Fibroblast of lung (primary cell): ENCODE measurements at regions not wholly inside any gene's neighbourhood (a gene's known extent, or its start where the extent isn't known, plus 50 kb on each side); places are given as distances from the start of the nearest gene placed in this dataset.
A peak's percentile ranks its signal among the peaks of the same experiment; 100 is the strongest.

Experiments
- DNase-seq, 2 donors: peaks; one replicate each; pipeline versions ENCODE4 v3.0.0 to v3.0.0-alpha.2; 2010; ENCODE audit warnings: low read depth in 2 of 2
- H2AFZ ChIP-seq: 2 replicates; pipeline ENCODE4 v1.5.1; 2012; ENCODE audit warnings: low read length, control low read depth, inconsistent platforms
- H3K27ac ChIP-seq: 2 replicates; pipeline ENCODE4 v1.5.1; 2011; ENCODE audit warnings: low read length, control low read depth; ENCODE audit not compliant: insufficient read depth
- H3K27me3 ChIP-seq: 2 replicates; pipeline ENCODE4 v1.5.1; 2011; ENCODE audit warnings: mild to moderate bottlenecking, low read length; ENCODE audit not compliant: control insufficient read depth, insufficient read depth
- H3K36me3 ChIP-seq: 2 replicates; pipeline ENCODE4 v1.5.1; 2011; ENCODE audit warnings: low read length; ENCODE audit not compliant: control insufficient read depth, insufficient read depth
- H3K4me1 ChIP-seq: 2 replicates; pipeline ENCODE4 v1.5.1; 2011; ENCODE audit warnings: low read length; ENCODE audit not compliant: control insufficient read depth, insufficient read depth; ENCODE audit errors: extremely low read depth
- H3K4me2 ChIP-seq: 2 replicates; pipeline ENCODE4 v1.5.1; 2011; ENCODE audit warnings: low read length, control low read depth; ENCODE audit not compliant: insufficient read depth; ENCODE audit errors: extremely low read depth
- H3K4me3 ChIP-seq, 4 experiments: fragments of 200-600 bp in 1 of 4; sonication (generic) in 1 of 4; replicated peaks in 1 of 4; 2 replicates each; pipeline ENCODE4 v1.5.1; 2011 to 2016; ENCODE audit warnings: low read length in 4 of 4, low read depth in 3 of 4, mild to moderate bottlenecking in 3 of 4, control low read depth in 2 of 4, inconsistent platforms in 1 of 4, mixed read lengths in 1 of 4; ENCODE audit not compliant: insufficient read depth in 1 of 4; ENCODE audit errors: control extremely low read depth in 1 of 4
- H3K79me2 ChIP-seq: 2 replicates; pipeline ENCODE4 v1.5.1; 2012; ENCODE audit warnings: mild to moderate bottlenecking, low read length, inconsistent platforms; ENCODE audit not compliant: control insufficient read depth, insufficient read depth
- H3K9ac ChIP-seq: 2 replicates; pipeline ENCODE4 v1.5.1; 2011; ENCODE audit warnings: mild to moderate bottlenecking, low read length, control low read depth; ENCODE audit not compliant: insufficient read depth
- H3K9me3 ChIP-seq: 2 replicates; pipeline ENCODE4 v1.5.1; 2012; ENCODE audit warnings: low read depth, low read length; ENCODE audit not compliant: control insufficient read depth, insufficient read depth
- H4K20me1 ChIP-seq: 2 replicates; pipeline ENCODE4 v1.5.1; 2011; ENCODE audit warnings: low read length; ENCODE audit not compliant: control insufficient read depth, insufficient read depth; ENCODE audit errors: extremely low read depth
- CTCF ChIP-seq, 2 donors: IDR thresholded peaks in 1 of 2; conservative IDR thresholded peaks in 1 of 2; 1 replicate in 1 of 2; 2 replicates in 1 of 2; pipeline ENCODE4 v1.5.1; 2011 to 2012; ENCODE audit warnings: low read length in 2 of 2, control low read depth in 1 of 2, inconsistent platforms in 1 of 2, low read depth in 1 of 2, mild to moderate bottlenecking in 1 of 2
- EZH2 ChIP-seq: IDR thresholded peaks from 2 replicates; pipeline ENCODE4 v1.5.1; 2012; ENCODE audit warnings: low read length, control low read depth, mild to moderate bottlenecking; ENCODE audit errors: missing control alignments

- Histone ChIP-seq H2AFZ (no peak overlapping the region), H3K4me2 (no peak overlapping the region), H3K9ac (no peak overlapping the region), H3K27ac (no peak overlapping the region), H4K20me1 (no peaks in the 10 kb centered on the region), H3K4me3 (no peak overlapping the region), H3K27me3 (no peaks in the 10 kb centered on the region), H3K79me2 (no peaks in the 10 kb centered on the region), H3K4me1 (no peaks in the 10 kb centered on the region), H3K9me3 (no peaks in the 10 kb centered on the region), H3K36me3 (no peaks in the 10 kb centered on the region)
- TF ChIP-seq EZH2 (no peak), CTCF (conservative IDR thresholded peaks at IDR 0.05 in 1 of 2, IDR thresholded peaks at IDR 0.05 in 1 of 2; ENCODE audit: low read depth in 1 of 2, low read length in 2 of 2) (no peak)
- peak in 1 of 2 donors; percentile 2 for DNase-seq
Measured at GRCh38 chrX:113892401-113892800, 691.5 kb upstream of the HTR2C start.

GRCh38 chrX:113873056-113873455, 710.8 kb upstream of the HTR2C start:
- DNase-seq, result no peak
- no peak for TF ChIP-seq EZH2

GRCh38 chrX:113868711-113869110, 715.2 kb upstream of the HTR2C start:
- H3K27me3 ChIP-seq, result no peaks in the 10 kb centered on the region
- TF ChIP-seq EZH2, result no peak
- no peak for TF ChIP-seq CTCF (conservative IDR thresholded peaks at IDR 0.05 in 1 of 2, IDR thresholded peaks at IDR 0.05 in 1 of 2; ENCODE audit: low read depth in 1 of 2, low read length in 2 of 2)
- no peak overlapping the region for H3K4me2 ChIP-seq
- no peak overlapping the region for H2AFZ ChIP-seq
- no peaks in the 10 kb centered on the region for H3K4me1 ChIP-seq
- no peaks in the 10 kb centered on the region for H3K79me2 ChIP-seq
- H3K9me3 ChIP-seq, result no peaks in the 10 kb centered on the region
- no peak overlapping the region for H3K9ac ChIP-seq
- H4K20me1 ChIP-seq, result no peaks in the 10 kb centered on the region
- no peaks in the 10 kb centered on the region for H3K36me3 ChIP-seq
- DNase-seq, result no peak
- no peak overlapping the region for H3K27ac ChIP-seq
- no peak overlapping the region for H3K4me3 ChIP-seq

More at GRCh38 chrX:113873056-113873455, 710.8 kb upstream of the HTR2C start:
- H3K4me1 ChIP-seq, result no peaks in the 10 kb centered on the region
- H3K9me3 ChIP-seq, result no peaks in the 10 kb centered on the region
- no peaks in the 10 kb centered on the region for H3K36me3 ChIP-seq
- no peaks in the 10 kb centered on the region for H4K20me1 ChIP-seq
- H3K9ac ChIP-seq, result no peak overlapping the region
- H3K4me3 ChIP-seq, result no peak overlapping the region
- H2AFZ ChIP-seq, result no peak overlapping the region
- H3K27ac ChIP-seq, result no peak overlapping the region
- no peaks in the 10 kb centered on the region for H3K27me3 ChIP-seq
- H3K79me2 ChIP-seq, result no peaks in the 10 kb centered on the region
- no peak overlapping the region for H3K4me2 ChIP-seq
